ENCODE measurements at regions not wholly inside any gene's neighbourhood (a gene's known extent, or its start where the extent isn't known, plus 50 kb on each side); places are given as distances from the start of the nearest gene placed in this dataset.

- no peak for DNase-seq (ENCODE audit: low spot score)
These were observed 98.4 kb downstream of the GLUL start for GRCh38 chr1:182293119-182293589.

GRCh38 chr1:182292193-182292741 lies 99.3 kb downstream of the GLUL start:
- DNase-seq (ENCODE audit: low spot score), result no peak

GRCh38 chr1:182291584-182292192 lies 99.9 kb downstream of the GLUL start:
- DNase-seq (ENCODE audit: low spot score), result no peak

DNA sequence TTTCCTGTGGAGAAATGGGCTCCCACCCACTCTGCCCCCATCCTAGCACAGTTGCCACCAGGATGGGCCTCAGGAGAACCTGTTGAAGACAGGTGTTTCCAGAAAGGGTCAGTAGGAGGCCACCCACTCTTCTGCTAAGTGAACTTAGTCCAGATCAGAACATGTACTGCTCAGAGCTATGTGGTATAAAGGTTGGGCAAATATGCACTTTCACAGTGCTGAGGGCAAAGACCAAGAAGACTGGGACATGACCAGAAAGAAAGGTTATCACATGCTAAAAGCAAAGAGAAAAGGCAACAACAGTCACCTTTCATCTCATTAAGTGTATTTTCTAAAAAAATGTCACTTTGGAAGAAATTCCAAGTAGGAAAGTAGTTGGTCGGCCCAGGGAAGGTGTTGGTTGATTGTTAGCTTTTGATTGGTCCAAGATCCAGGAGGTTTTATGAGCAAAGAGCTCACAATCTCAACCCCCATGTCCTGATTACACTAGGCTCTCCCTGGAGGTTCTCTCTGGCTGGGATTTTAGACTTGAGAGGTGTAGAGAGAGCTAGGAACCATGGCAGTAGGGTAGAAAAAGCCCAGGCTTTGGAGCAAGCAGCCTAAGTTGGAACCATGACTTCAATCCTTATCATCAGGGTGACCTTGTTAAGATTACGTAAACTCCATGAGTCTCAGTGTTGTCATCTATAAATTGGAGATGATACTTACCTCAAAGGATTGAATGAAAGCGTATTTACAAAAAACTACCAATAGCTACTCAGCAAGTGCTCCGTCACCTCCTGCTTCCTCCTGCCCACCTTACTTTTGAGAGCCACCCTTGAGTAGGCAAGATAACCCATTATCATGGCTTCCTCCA lies 102.6 kb downstream of the GLUL start:
- no peak for DNase-seq (ENCODE audit: low spot score)

DNA sequence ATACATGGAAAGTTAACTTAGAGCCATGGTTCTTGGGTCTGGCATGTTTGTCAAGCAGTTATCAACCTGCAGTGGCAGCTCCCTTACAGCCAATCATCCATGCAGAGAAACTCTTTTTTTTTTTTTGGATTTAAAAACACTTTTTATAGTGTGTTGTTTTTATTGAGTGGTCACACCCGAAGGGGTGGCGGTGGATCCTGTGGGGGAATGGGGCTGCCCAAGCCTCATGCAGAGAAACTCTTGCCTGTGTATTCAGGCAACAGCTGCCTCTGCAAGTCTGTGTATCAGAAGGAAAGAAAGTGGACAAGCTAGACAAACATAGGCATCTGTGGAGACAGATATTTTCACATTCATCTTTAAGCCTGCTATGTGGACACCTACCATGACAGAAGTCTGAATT lies 104.8 kb downstream of the GLUL start:
- DNase-seq (ENCODE audit: low spot score), result no peak

DNA sequence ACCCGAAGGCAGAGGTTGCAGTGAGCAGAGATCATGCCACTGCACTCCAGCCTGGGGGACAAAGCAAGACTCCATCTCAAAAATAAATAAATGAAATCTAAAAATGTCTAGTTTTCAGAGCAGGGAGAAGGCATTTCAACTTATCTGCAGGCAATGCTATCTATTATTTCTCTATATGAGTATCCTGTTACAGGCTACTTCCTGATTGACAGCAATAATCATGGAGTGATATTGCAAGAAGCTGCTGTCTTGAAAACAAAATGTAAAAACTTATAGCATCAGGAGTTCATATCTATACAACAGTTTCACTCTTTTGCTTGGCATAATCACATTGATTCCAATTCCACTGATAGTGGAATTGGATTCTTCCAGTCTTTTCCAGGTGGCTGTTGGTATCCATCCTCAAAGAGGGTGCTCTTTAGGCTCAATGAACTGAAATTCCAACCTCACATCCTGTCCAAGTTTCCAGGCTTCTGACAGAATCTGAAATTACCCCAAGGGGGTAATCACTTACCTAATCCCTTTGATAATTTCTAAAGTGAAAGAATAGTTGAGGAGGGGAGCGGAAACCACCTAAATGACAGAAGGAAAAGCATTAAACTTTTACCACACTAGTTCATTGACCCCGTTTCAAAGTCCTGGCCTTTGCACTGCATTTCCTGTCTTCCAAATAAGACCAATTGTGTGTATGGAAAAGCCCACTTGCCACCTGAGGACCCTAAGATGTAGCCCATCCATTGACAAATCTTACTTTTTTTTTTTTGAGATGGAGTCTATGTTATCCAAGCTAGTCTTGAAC lies 107.6 kb downstream of the GLUL start:
- DNase-seq (ENCODE audit: low spot score), result no peak

- no peak for DNase-seq (ENCODE audit: low spot score)
These were observed 110.0 kb downstream of the GLUL start for GRCh38 chr1:182281541-182281940.

GRCh38 chr1:182280504-182280900 lies 111.1 kb downstream of the GLUL start:
- DNase-seq (ENCODE audit: low spot score), result no peak

DNA sequence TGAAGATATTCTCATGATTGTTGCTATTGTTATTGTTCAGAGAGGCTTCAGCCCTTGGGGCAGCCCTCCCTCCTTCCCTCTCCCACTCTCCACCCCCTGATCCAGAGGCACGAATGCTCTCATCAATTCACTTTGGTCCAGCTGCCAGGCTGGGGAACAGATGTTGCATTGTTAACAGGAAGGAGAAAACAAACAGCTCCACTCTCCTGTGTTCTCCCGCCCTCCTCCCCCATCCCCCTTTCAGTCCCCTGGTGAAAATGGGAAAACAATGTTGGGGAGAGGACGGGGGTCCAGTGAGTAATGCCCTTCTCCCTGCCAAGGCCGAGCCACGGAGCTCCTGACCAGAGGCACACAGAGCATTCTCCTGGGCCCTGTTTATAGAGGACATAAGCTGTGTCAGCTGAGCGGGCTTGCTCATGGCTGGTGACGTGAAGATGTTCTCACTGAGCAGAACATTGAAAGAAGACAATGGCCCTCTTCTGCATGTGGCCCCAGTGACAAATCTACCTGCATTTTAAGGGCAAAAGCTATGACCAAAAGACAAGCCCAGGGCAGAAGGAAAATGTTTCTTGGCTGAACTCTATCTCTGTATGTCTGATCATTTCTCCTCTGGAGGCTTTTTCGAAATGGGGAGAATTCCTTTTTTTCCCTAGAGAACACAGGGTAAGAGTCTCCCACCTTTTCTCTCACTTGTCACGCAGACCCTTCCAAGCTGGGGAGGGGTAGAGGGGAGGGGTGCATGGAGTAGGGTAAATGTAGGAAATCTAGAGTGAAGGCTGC lies 111.7 kb downstream of the GLUL start:
- DNase-seq (ENCODE audit: low spot score), result no peak

DNA sequence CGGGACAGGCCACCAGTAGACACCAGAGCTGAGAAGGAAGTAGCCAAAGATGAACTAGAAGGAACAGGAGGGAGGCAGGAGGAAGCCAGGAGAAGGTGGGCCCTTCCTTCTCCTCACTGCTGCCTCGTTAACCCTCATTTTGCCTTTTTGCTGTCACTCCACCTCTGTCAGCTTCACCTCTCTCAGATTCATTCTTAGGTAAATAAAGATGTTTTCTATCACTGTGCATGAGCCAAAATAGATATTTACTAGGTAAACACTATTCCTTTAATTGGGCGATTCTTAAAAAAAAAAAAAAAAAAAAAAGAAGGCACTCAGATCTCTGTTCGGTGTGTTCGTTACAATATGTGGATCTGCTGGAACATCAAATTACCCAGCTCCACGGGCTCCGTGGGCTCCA lies 112.3 kb downstream of the GLUL start:
- DNase-seq (ENCODE audit: low spot score), result no peak

DNA sequence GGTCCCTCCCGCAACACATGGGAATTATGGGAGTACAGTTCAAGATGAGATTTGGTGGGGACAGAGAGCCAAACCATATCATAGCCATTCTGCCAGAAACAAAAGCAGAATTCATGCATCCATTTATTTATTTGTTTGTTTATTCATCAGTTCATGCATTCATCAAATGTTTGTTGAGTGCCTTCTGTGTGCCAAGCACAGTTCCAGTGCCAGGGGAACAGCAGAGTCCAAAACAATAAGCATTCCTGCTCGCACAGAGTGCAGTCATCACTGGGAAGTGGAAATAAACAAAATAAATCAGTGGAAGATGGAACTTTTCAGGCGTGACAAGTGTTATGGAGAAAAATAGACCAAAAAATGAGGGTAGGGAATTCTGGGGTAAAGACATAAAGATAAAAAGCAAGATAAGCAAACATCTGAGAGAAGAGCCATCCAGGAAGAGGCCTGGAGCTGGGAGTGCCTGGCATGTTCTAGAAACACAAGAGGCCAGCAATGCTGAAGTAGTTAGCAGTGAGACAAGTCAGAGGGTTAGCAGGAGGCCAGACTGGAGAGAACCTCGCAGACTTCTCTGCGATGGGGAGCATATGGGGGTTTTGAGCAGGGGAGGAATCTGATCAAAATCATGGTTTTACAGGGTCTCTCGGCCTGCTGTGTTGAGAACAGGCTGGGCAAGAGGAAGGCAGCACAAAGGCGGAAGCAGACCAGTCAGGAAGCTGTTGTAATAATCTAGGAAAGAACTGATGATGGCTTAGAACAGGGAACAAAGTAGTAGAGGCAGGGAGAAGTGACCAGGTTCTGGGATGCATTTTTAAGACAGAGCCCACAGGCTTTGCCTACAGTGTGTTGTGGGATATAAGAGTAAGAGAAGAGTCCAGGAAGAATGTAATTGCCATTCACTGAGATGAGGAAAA lies 113.2 kb downstream of the GLUL start:
- DNase-seq (ENCODE audit: low spot score), result no peak

- no peak for DNase-seq (ENCODE audit: low spot score)
These were observed 116.3 kb downstream of the GLUL start for GRCh38 chr1:182275271-182275670.

DNA sequence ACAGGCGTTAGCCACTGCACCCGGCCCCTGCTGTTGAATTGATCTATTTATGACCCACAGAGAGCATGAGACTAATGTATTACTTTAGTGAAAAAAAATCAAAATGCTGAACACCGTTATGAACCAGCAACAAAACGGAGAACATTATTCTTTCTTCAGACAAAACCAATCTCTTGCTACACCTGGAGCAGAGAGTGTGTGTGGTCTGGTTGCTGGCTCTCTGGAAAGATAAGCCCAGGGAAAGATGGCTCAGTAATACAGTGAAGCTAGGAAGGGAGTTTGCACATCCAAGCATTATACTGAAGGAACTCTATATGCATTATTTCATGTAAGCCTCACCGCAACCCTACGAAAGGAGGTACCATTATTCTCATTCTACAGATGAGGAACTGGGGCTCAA lies 117.0 kb downstream of the GLUL start:
- DNase-seq (ENCODE audit: low spot score), result no peak

DNA sequence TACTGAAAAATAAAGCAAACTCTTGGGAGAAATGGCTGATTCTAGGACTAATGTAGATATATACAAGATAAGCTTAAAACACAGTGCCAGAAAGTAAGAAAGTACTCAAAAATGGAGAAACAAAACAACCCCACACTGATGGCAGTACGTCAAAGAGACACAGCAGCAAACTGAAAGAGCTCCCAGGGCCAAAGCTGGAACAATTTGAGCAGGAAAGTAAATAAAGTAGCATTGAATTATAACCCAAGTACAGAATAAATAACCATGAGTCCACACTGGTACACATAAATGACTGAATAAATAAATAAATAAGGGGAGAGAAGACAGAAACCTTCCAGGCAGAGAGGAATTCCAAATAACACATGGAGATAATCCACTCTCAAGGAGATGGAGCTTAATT lies 120.9 kb downstream of the GLUL start:
- no peak for DNase-seq (ENCODE audit: low spot score)

- DNase-seq (ENCODE audit: low spot score), result no peak
These were observed 122.5 kb downstream of the GLUL start for GRCh38 chr1:182269097-182269496.

DNA sequence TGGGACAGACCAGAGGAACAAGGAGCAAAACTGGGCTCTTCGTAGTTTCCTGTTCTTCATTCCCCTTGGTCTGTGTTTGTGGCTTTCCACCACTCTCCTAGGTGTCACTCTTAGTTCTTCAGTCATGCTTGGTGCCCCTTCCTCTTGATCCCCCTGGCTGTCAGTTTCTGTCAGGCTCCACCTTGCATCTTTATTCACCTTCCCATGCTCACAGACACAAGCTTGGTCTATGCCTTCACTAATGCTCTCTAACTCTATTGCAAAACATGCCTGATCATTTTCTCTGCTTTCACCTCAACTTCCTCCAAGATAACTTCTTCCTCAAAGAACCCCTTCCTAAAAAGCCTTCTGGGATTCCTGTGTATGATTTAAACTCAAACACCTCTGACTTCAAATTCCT lies 122.9 kb downstream of the GLUL start:
- DNase-seq (ENCODE audit: low spot score), result no peak

GRCh38 chr1:182264185-182264584 lies 127.4 kb downstream of the GLUL start:
- DNase-seq (ENCODE audit: low spot score), result no peak

DNA sequence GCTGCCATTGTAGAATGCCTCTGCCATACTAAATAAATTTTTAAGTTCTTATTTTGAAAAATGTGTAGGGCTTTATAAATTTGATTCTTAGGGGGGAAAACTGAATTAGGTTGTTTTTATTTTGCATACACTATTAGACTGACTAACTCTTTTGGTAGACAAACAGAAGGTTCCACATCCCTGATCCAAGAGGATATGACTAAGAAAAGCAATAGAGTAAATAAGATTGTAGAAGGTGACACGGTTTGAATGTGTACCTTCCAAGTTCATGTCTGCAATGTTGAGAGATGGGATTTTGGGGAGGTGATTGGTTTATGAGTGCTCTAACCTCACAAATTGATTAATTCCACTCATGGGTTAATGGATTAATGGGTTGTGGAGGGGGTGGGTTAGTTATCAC lies 127.9 kb downstream of the GLUL start:
- no peak for DNase-seq (ENCODE audit: low spot score)

GRCh38 chr1:182262425-182262824 lies 129.2 kb downstream of the GLUL start:
- no peak for DNase-seq (ENCODE audit: low spot score)

GRCh38 chr1:182261655-182262054 lies 129.9 kb downstream of the GLUL start:
- no peak for DNase-seq (ENCODE audit: low spot score)

- DNase-seq (ENCODE audit: low spot score), result no peak
These were observed 131.1 kb downstream of the GLUL start for GRCh38 chr1:182260516-182260915.

Data from AG08396 (cell line).